ENCODE measurements at regions not wholly inside any gene's neighbourhood (a gene's known extent, or its start where the extent isn't known, plus 50 kb on each side); places are given as distances from the start of the nearest gene placed in this dataset.

- no peak for TF ChIP-seq CTCF (IDR thresholded peaks at IDR 0.05)
- no peak for DNase-seq
- Histone ChIP-seq H3K79me2 (ENCODE audit: insufficient read depth, low read length) (no peaks in the 10 kb centered on the region), H3K9me3 (replicated peaks in 1 of 2; ENCODE audit: control insufficient read depth in 1 of 2, insufficient read depth in 1 of 2, low read length in 2 of 2) (peaks cover 3 to 7% of the 10 kb centered on the region in 2 donors), H3K4me1 (ENCODE audit: control insufficient read depth in 1 of 2, insufficient read depth in 2 of 2, low read length in 2 of 2) (no peaks in the 10 kb centered on the region), H3K9ac (ENCODE audit: insufficient read depth, low read length, poor library complexity, severe bottlenecking) (no peak overlapping the region), H4K20me1 (ENCODE audit: insufficient read depth, low read length) (no peaks in the 10 kb centered on the region), H3K4me2 (replicated peaks; ENCODE audit: extremely low read depth, low read length, poor library complexity, severe bottlenecking) (no peak overlapping the region), H3K27me3 (ENCODE audit: control insufficient read depth in 2 of 2, insufficient read depth in 2 of 2, low read length in 2 of 2) (no peaks in the 10 kb centered on the region), H3K4me3 (replicated peaks in 1 of 3; ENCODE audit: low read depth in 2 of 3, low read length in 3 of 3) (no peak overlapping the region), H2AFZ (ENCODE audit: insufficient read depth, low read depth, low read length, poor library complexity, severe bottlenecking) (no peak overlapping the region), H3K36me3 (replicated peaks in 1 of 2; ENCODE audit: control insufficient read depth in 1 of 2, insufficient read depth in 2 of 2, low read length in 2 of 2) (no peaks in the 10 kb centered on the region), H3K27ac (ENCODE audit: low read depth in 1 of 2, low read length in 2 of 2) (no peak overlapping the region)
- no peak overlapping the region for H3K4me3 Mint-ChIP-seq
- intact Hi-C loops (cut with micrococcal nuclease): no loop called here
- H3K9me3 Mint-ChIP-seq: peaks cover 0 to 7% (median 1%) of the 10 kb centered on the region in 7 donors
- no peaks in the 10 kb centered on the region for H3K4me1 Mint-ChIP-seq
- H3K27me3 Mint-ChIP-seq (ENCODE audit: low read depth in 3 of 3): no peaks in the 10 kb centered on the region
- no peaks in the 10 kb centered on the region for H3K36me3 Mint-ChIP-seq
- no peak overlapping the region for H3K27ac Mint-ChIP-seq
Observed at GRCh38 chr6:50305660-50306059, 255.9 kb upstream of the DEFB112 start.

GRCh38 chr6:50318536-50318935 lies 268.8 kb upstream of the DEFB112 start:
- H3K4me2 ChIP-seq (replicated peaks; ENCODE audit: extremely low read depth, low read length, poor library complexity, severe bottlenecking): no peak overlapping the region
- H3K36me3 ChIP-seq (replicated peaks in 1 of 2; ENCODE audit: control insufficient read depth in 1 of 2, insufficient read depth in 2 of 2, low read length in 2 of 2): no peaks in the 10 kb centered on the region
- Mint-ChIP-seq H3K9me3 (peaks cover 0 to 4% (median 2%) of the 10 kb centered on the region in 7 donors), H3K27me3 (ENCODE audit: low read depth in 3 of 3) (no peaks in the 10 kb centered on the region), H3K36me3 (no peaks in the 10 kb centered on the region), H3K4me1 (no peaks in the 10 kb centered on the region), H3K27ac (no peak overlapping the region), H3K4me3 (no peak overlapping the region)
- no peaks in the 10 kb centered on the region for H3K27me3 ChIP-seq (ENCODE audit: control insufficient read depth in 2 of 2, insufficient read depth in 2 of 2, low read length in 2 of 2)
- intact Hi-C loops (cut with micrococcal nuclease): no loop called here
- H4K20me1 ChIP-seq (ENCODE audit: insufficient read depth, low read length): no peaks in the 10 kb centered on the region
- no peak overlapping the region for H3K27ac ChIP-seq (ENCODE audit: low read depth in 1 of 2, low read length in 2 of 2)
- no peak overlapping the region for H3K9ac ChIP-seq (ENCODE audit: insufficient read depth, low read length, poor library complexity, severe bottlenecking)
- no peaks in the 10 kb centered on the region for H3K79me2 ChIP-seq (ENCODE audit: insufficient read depth, low read length)
- H3K4me1 ChIP-seq (ENCODE audit: control insufficient read depth in 1 of 2, insufficient read depth in 2 of 2, low read length in 2 of 2): no peaks in the 10 kb centered on the region
- H3K9me3 ChIP-seq (replicated peaks in 1 of 2; ENCODE audit: control insufficient read depth in 1 of 2, insufficient read depth in 1 of 2, low read length in 2 of 2): peaks cover 0 to 3% of the 10 kb centered on the region in 2 donors
- DNase-seq: no peak
- no peak for TF ChIP-seq CTCF (IDR thresholded peaks at IDR 0.05)
- no peak overlapping the region for H2AFZ ChIP-seq (ENCODE audit: insufficient read depth, low read depth, low read length, poor library complexity, severe bottlenecking)
- H3K4me3 ChIP-seq (replicated peaks in 1 of 3; ENCODE audit: low read depth in 2 of 3, low read length in 3 of 3): no peak overlapping the region
